ENCODE measurements at regions not wholly inside any gene's neighbourhood (a gene's known extent, or its start where the extent isn't known, plus 50 kb on each side); places are given as distances from the start of the nearest gene placed in this dataset.

DNA sequence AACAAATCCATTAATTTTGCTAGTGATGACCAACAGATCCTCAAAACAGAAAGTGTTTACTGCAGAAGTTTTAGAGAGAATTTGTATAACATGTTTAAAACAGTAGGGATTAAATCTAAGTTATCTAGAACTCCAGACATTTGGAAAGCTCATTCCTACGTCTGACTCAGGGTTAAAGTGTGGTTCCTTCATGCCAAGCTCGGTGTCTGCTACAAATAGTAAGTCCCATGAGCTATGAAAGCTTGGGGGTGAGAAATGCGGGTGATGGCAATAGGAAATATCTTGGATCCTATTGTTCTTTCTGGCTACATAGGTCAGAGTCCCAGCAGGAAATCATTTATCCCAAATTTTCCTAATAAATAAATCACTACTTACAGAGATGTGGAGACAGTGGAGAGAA, 867.1 kb downstream of the UQCRFS1 start:
- TF ChIP-seq, protein P1, sequence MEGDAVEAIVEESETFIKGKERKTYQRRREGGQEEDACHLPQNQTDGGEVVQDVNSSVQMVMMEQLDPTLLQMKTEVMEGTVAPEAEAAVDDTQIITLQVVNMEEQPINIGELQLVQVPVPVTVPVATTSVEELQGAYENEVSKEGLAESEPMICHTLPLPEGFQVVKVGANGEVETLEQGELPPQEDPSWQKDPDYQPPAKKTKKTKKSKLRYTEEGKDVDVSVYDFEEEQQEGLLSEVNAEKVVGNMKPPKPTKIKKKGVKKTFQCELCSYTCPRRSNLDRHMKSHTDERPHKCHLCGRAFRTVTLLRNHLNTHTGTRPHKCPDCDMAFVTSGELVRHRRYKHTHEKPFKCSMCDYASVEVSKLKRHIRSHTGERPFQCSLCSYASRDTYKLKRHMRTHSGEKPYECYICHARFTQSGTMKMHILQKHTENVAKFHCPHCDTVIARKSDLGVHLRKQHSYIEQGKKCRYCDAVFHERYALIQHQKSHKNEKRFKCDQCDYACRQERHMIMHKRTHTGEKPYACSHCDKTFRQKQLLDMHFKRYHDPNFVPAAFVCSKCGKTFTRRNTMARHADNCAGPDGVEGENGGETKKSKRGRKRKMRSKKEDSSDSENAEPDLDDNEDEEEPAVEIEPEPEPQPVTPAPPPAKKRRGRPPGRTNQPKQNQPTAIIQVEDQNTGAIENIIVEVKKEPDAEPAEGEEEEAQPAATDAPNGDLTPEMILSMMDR (IDR thresholded peaks at IDR 0.05 in 8 of 11, conservative IDR thresholded peaks at IDR 0.05 in 3 of 11) = no peak
- TF ChIP-seq POLR2A (IDR thresholded peaks at IDR 0.05) (no peak), POLR2AphosphoS5 (IDR thresholded peaks at IDR 0.05) (no peak)
- H3K9me3 ChIP-seq = peaks cover 0 to 18% (median 0%) of the 10 kb centered on the region in 8 donors
- no peak for DNase-seq
- no peaks in the 10 kb centered on the region for H3K36me3 ChIP-seq
- 54 to 69% (median 60%) methylated on average over 3 of the region's 3 CpGs for WGBS, 5 donors
- H3K27me3 ChIP-seq (replicated peaks in 1 of 7) = no peaks in the 10 kb centered on the region
- intact Hi-C loops (cut with DNase I; ENCODE audit: low total_unique reads) = no loop called here
- H3K27ac ChIP-seq = no peak overlapping the region
- no peak overlapping the region for H3K4me3 ChIP-seq
- no peaks in the 10 kb centered on the region for H3K4me1 ChIP-seq

DNA sequence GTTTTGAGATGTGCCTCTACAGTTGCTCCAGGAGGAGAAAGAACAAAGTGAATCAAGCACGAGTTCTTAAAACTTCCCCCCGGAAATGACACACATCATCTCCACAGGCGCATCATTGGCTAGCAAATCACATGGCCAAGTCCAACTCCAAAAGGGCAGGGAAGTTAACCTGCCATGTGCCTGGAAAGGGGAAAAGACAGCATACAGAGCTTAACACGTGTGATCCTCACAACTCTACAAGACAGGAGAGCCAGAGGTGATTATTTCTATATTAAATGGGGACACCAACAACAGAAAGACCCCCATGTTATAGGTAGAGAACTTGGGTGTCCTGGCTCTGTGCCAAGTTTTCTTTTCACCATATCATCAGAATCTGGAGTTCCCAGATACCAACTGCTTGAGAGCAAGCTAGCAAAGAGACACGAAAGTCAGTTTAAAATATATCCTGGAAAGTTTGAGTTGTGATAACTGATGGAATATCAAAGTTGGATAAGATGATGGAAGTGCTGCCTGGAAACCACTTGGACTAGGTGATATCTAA, 871.1 kb downstream of the UQCRFS1 start:
- Histone ChIP-seq H3K36me3 (no peaks in the 10 kb centered on the region), H3K4me3 (no peak overlapping the region), H3K4me1 (no peaks in the 10 kb centered on the region), H3K9me3 (peaks cover 0 to 51% (median 19%) of the 10 kb centered on the region in 8 donors), H3K27me3 (replicated peaks in 1 of 7) (no peaks in the 10 kb centered on the region), H3K27ac (no peak overlapping the region)
- intact Hi-C loops (cut with DNase I; ENCODE audit: low total_unique reads) = no loop called here
- no peak for DNase-seq
- TF ChIP-seq, protein P1 (IDR thresholded peaks at IDR 0.05 in 8 of 11, conservative IDR thresholded peaks at IDR 0.05 in 3 of 11) = no peak
- TF ChIP-seq POLR2A (IDR thresholded peaks at IDR 0.05) (no peak), POLR2AphosphoS5 (IDR thresholded peaks at IDR 0.05) (no peak)
- WGBS, 5 donors = 81 to 87% (median 85%) methylated on average over 5 of the region's 5 CpGs

DNA sequence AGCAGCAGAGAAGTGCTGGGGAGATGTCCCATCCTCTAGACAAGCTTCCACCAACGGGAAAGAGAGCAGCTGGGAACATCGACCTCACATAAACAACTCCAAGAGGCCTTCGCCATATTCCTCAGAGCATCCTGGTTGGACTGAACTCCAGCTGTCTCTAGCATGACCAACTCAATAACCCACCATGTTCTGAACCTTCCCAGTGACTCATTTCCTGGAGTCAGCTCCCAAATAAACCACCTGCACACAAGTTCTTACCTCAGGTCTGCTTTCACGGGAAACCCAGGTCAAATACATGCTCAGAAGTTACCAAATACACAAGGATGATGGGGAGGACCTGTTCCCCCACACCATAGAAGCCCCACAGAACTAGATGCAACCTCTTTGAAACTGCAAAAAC, 878.5 kb downstream of the UQCRFS1 start:
- Histone ChIP-seq H3K27ac (no peak overlapping the region), H3K9me3 (peaks cover 0 to 47% (median 10%) of the 10 kb centered on the region in 8 donors), H3K4me3 (no peak overlapping the region), H3K4me1 (no peaks in the 10 kb centered on the region), H3K36me3 (no peaks in the 10 kb centered on the region), H3K27me3 (replicated peaks in 1 of 7) (no peaks in the 10 kb centered on the region)
- WGBS, 5 donors = 72 to 85% (median 77%) methylated on average over 4 of the region's 4 CpGs
- intact Hi-C loops (cut with DNase I; ENCODE audit: low total_unique reads) = no loop called here
- no peak for DNase-seq
- TF ChIP-seq POLR2AphosphoS5 (IDR thresholded peaks at IDR 0.05) (no peak), POLR2A (IDR thresholded peaks at IDR 0.05) (no peak)
- TF ChIP-seq, protein P1 (IDR thresholded peaks at IDR 0.05 in 8 of 11, conservative IDR thresholded peaks at IDR 0.05 in 3 of 11) = no peak

DNA sequence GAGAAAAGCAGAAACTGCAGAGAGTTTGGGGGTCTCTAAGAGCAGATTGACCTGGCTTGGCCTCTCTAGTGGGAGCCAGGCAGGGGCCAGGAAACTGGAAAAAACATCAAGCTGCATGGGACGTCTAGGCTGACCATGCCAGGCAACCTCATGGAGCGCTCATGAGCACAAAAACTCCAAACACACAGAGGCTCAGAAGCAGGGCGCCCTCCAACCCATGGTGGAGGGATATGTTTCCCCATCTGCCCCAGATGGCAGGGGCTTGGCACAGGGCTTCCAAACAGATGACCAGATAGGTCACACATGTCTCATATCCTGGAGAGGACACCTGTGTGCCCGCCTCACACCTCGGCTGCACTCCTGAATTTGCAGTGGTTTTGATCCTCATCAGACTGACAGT, 879.0 kb downstream of the UQCRFS1 start:
- Histone ChIP-seq H3K4me3 (no peak overlapping the region), H3K9me3 (peaks cover 0 to 45% (median 12%) of the 10 kb centered on the region in 8 donors), H3K27ac (no peak overlapping the region), H3K4me1 (no peaks in the 10 kb centered on the region), H3K36me3 (no peaks in the 10 kb centered on the region), H3K27me3 (replicated peaks in 1 of 7) (no peaks in the 10 kb centered on the region)
- no peak for TF ChIP-seq POLR2AphosphoS5 (IDR thresholded peaks at IDR 0.05)
- TF ChIP-seq POLR2A (IDR thresholded peaks at IDR 0.05) = no peak
- TF ChIP-seq, protein P1 (IDR thresholded peaks at IDR 0.05 in 8 of 11, conservative IDR thresholded peaks at IDR 0.05 in 3 of 11) = no peak
- WGBS, 5 donors = 58 to 87% (median 81%) methylated on average over 3 to 5 of the region's 5 CpGs
- intact Hi-C loops (cut with DNase I; ENCODE audit: low total_unique reads) = no loop called here
- DNase-seq = no peak

Measured in spleen (tissue), 11 donors.